GM21515 (cell line): ENCODE measurements at regions not wholly inside any gene's neighbourhood (a gene's known extent, or its start where the extent isn't known, plus 50 kb on each side); places are given as distances from the start of the nearest gene placed in this dataset.
A peak's percentile ranks its signal among the peaks of the same experiment; 100 is the strongest.

Experiments
- ATAC-seq: cut with Tn5 transposase; IDR thresholded peaks from one replicate; pipeline ENCODE4 v1.9.1; 2021; ENCODE audit not compliant: unreplicated experiment

DNA sequence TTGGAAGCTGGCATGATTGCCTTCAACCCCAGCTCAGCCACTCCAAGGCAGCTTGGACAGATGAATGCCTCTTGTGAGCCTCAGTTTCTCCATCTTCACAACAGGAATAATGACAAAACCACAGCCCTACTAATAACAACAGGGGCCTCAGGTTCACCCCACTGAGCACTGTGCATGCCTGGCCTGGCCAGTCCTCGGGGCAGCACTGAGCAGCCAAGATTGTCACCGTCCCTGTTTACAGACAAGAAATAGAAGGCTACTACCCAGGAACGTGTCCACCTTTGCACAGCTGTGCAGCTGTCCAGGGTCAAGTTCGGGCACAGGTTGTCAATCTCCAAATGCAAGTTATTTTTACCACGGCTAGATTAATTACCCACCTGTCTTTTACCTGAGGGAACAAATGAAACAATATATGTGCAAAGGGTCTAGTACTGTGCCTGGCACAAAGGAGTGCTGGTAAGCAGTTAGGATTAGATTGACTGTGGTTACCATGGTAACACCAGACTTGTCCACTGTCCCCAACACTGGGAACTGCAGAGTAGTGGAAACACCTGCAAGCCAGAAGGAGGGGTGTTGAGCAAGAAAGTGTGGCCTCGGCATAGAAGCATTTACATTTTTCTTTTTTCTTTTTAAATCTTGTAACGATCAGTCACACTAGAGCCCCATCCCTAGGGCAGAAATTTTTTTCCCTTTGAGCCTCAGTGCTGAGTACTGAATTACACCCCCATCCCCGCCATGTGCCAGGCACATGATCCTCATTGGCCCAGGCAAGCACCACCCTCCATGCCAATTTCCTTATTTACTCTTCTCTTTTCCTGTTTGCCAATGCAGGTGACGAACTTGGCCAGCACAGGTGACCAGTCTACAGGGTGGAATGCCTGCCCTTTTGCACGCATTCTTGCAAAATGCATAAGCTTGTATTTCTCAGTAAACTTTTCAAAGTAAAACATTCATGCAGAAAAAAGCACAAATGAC lies 66.3 kb upstream of the SLC6A6 start:
- no peak for ATAC-seq

DNA sequence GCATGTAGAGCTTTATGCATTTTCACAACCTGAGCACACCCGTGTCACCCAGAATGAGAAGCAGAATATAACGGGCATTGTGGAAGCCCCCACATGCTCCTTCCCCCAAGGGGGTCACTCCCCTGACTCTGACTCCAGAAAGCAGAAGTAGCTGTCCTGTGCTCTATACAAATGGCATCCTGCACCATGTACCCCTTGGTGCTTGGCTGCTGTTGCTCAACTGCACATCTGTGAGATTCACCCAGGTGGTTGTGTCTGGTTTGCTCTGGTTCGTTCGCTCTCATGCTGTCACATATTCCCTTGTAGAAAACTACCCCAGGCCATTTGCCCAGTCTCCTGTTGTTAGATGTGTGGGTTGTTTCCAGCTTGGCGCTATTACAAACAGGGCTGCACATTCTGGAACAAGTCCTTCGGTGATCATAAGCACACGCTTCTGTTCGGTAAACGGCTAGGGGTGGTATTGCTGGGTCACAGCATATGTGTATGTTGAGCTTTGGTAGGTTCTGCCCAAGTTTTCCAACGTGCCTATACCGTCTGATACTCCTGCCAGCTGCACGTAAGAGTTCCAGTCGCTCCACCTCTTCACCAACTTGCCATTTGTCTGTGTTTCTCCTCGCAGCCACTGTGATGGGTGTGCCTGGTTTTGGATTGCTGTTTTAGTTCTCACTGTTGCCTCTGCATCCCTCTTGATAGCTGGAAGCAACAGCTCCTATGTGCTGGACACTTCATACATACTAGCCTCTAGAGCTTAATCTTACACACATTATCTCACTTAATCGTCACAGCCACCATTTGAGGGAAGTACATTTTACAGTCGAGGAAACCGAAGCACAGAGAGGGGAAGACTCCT lies 65.4 kb upstream of the SLC6A6 start:
- ATAC-seq: no peak

DNA sequence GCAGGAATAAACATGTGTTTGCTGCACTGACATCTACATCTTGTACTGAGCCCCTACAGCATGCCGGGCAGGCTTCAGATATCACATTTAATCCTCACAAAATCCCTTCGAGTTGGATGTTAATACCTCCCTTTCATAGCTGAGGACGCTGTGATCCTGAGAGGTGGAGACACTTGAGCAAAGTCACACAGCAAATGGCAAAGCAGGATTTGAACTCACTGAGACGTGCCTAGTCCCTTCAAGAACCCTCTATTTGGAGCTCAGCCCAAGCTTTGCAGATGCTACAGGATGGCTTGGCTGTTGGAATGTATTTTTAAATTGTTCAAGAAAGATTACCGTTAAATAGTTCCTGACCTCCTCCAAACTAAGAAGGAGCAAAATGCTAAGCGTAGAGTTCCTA lies 64.6 kb upstream of the SLC6A6 start:
- no peak for ATAC-seq

DNA sequence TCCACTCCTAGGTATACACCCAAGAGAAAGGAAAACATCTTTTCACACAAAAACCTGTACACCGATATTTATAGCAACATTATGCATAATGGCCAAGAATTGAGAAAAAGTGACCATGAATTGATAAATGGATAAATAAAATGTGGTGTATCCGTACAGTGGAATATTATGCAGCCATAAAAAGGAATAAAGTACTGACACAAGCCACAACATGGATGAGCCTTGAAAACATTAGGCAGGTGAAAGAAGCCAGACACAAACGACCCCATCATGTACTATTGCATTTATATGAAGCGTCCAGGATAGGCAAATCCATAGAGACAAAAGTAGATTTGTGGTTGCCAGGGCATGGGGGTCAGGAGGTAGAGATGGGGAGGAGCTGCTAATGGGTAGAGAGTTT lies 64.2 kb upstream of the SLC6A6 start:
- no peak for ATAC-seq

DNA sequence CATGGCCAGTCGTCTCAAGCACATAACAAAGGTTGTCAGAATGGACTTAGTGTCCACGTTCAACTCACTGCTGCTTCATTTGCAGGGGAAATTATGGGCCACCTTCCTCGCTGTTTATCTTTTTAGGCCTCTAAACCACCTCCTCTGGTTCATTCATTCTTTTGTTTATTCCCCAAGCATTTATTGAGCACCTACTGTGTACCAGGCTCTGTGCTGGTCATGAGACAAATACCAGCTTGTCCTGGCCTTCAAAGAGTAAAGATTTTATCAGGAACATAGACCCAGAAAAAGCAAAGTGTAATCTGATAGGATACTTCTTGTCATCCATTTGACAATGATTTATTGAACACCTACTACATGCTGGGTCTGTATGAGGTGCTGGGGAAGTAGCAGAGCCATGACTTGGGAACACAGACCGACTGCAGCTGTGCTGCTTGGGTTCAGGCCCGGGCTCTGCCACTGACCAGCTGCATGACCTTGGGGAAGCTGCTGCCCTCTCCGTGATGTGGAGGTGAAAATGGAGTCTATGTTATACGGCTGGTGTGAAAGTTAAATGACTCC lies 63.4 kb upstream of the SLC6A6 start:
- ATAC-seq: no peak

DNA sequence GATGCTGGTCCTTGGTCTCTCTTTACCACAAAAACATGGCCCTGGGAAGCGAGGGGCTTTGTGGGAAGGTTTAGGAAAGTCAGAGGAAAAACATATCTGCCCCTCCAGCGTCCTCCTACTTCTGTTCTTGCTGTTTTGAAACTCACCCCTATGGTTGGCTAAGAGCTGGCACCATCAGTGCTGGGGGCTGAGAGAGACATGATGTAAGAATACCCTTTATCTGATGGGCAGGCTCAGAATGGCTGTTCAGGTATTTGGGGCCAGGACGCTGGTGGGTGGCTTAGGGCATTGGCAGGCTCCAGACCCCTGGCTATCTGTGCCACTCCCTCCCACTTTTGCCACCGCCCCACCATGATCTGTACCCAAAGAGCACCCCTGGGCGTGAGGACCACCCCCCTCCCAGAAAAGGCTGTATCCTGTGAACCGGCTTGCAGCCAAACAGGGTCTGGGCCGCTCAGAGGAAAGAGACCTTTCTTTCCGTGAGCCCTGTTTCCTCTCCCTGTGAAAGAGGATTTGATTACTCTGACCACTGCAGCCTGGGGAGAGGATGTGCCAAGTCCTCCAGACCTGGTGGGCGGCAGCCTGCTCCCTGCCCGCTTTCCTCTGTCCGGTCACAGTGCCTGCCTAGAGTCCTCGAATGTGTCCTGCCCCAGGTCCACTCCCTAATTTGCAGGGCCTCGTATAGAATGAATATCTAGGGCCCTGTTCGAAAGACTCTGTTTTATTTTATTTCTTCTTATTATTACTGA lies 61.3 kb upstream of the SLC6A6 start:
- no peak for ATAC-seq

DNA sequence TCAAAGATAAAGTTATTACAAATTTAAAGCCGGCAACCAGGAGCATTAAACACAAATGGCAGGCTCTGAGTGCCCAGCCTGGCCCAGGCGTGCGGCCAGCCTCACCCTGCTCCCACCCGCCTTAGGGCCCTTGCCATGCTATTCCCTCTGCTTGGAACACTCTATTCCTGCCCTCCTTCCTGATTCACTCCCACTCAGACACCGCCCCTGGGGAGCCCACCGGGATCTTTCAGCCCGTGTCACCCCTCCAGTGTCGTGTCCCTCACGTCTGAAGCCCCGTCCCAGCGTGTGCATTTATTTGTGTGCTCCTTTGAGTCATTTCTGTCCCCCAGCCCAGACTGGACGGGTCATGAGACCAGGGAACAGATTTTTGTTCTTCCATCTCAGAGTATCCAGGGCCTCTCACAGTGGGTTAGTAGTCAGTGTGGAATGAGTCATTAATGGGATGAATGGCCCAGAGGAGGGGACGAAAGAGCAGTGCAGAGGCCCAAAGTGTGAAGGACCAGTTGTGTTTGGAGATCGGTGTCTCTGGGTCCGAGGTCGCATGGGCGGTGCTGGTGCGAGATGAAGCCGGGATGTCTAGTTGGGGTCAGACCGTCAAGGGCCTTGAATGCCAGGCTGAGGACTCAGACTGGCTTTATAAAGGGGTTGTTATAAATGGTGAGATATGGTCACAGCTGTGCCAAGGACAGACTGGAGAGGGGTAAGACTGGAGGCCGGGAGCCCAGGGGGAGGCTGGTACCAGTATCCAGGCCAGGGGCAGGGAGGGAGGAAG lies 58.9 kb upstream of the SLC6A6 start:
- no peak for ATAC-seq

DNA sequence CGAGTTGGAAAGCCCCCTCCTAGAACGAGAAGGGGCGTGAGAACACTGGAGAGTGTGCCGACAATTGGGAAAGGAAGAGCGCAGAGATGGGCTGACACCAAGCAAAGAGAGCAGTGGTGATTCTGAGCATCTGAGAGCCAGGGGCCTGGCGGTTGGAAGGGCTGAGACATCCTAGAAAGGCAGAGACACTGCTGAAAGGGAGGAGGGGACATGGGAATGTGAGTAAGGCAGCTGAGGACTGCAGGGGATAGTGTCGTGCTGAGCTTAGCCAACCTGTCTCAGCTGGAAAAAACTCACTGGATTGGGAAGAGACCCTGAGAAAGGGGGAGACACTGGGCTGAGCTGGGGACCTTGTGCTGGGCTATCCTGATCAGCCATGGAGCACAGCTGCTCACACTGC lies 58.1 kb upstream of the SLC6A6 start:
- no peak for ATAC-seq

DNA sequence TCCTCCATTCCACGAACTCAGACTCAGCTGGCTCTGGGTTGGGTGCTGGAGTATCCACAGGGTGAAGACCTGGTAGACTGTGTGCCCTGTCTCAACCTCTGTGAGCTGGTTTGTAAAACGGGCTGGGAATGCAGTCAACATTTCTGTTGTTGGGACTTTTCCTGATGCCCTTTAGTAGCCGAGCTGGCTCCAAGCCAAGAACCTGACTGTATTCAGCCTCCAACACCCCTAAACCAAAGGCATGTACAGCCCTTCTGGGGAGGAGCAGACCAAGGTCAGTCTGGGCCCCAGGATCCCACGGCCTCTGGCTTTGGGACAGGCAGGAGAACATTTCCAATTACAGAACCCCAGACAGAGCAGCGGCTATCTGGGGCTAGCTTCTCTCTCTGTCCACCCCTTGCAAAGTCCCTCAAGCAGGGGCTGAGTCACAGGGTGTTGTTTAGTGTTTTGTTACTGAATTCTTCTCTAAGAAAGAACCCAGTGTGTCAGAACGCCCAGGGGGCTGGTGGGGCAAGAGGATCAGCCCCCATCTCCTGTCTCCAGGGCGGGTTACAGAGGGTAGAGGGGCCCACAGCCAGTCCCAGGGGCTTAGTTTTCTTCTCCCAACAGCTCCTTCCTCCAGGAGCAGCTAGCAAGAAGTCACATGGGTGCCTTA lies 56.8 kb upstream of the SLC6A6 start:
- no peak for ATAC-seq

DNA sequence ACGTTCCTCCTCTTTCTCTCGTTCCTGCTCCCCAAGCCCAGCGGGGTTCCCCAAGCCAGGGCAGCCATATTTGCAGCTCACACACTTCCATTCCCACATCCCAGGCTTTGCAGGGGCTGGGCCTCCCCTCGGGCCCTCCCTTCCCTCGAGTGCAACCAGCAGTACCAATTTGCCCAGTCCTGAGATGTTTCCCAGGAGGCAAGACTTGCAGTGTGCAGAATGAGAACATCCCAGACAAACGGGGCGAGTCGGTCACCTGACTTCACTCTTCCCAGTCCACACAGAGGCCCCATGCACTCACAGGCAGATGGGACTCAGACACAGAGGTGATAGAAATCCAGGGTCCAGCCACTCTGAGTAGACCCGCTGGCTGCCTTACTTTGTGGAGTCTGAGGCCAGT lies 56.2 kb upstream of the SLC6A6 start:
- no peak for ATAC-seq

DNA sequence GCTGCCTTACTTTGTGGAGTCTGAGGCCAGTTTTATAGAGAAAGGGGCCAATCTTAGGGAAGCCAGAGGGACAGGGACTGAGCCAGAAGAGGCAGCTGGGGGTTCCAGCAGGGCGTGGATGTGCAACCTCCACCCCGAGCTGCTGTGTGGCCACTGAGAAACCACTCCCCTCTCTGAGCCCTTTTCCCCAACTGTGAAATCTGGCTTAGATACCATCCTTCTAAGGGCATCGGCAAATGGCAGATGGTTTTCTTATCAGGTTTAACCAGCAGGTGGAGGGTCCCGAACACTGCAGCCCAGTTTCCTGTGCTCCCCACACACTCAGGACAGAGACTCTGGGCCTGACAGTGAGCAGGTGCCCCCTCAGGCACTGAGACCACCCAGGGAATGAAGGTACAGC lies 55.8 kb upstream of the SLC6A6 start:
- ATAC-seq: no peak

DNA sequence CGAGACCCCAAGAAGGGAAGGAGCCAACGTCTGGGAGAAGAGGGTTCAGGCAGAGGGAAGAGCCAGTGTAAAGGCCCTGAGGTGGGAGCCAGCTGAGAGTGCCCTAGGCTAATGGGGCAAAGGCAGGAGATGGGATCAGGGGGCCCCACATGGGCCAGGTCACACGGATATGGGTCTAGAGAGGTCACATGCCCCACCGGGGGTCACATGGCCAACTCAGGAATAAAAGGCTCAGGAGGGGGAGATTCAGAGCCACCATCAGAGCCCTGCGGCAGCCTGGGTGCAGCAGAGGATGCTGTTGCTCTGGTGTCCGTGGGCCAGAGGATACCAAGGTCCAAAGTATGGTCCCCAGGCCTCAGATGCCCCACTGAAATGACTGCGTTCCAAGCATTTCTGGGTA lies 55.3 kb upstream of the SLC6A6 start:
- ATAC-seq: no peak

DNA sequence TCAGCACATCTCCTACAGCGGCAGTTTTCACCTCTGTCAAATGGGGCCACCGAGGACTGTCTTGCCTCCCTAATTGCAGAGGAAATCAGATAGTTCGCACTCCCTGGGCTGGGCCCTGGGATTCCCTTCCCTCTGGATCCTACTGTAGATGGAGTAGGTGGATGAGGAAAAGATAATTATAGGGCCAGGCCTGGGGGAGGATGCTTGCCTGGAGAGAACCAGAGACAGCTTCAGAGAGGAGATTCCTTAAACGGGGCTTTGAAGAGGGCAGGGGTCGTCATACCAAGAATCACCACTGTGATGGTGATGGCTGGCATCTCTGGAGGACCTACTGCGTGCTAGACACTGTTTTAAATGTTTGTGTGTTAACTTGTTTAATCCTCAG lies 50.8 kb upstream of the SLC6A6 start:
- no peak for ATAC-seq

DNA sequence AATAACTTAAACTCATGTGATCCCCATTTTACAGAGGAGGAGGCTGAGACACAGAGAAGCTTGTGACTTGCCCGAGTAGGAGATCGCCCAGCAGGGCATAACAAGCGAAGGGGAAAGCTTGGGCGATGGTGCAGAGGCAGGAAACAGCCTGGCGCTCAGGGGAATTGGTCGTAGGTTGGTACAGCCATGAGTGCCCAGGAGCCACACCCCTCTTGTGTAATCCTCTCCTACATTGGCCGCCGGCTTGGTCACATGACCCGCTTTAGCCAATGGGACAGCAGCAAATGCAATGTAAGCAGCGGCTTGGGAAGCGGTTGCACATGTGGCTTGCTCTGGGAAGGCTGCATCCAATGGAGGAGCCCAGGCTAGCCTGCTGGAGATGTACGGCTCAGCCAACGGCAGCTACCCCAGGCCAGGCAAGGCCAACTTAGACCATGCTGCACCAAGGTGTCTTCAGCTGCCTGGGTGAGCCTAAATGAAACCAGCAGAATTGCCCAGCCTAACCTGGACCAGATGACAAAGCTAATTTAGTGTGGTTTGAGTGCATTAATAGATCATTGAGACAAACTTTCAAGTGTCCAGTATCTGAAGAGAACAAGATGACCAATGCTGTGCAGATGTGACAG lies 50.3 kb upstream of the SLC6A6 start:
- peak; percentile 63 for ATAC-seq
